Activated CD8-positive, alpha-beta T cell treated with anti-CD3 and anti-CD28 coated beads, Interleukin-2, amount 10 ng/mL, durations not matched to agents 7 days and 5 days (primary cell): ENCODE measurements at regions not wholly inside any gene's neighbourhood (a gene's known extent, or its start where the extent isn't known, plus 50 kb on each side); places are given as distances from the start of the nearest gene placed in this dataset.
"Not testable (repeated sequence)": the region's sequence is repeated elsewhere in the genome, so short reads cannot be mapped to it uniquely, and the experiment has no call there.

Experiments used
- ATAC-seq: fragments of 150-1000 bp; cut with Tn5 transposase; one replicate; pipeline ENCODE4 v1.10.0; 2021; ENCODE audit warnings: moderate library complexity
- CTCF ChIA-PET: fragments of 350-600 bp; sonication (Branson Sonifier 250); formaldehyde crosslinking; loops from one replicate; lab custom pipeline; 2021; ENCODE audit warnings: antibody characterized with exemption; lab: Charles Lee
- POLR2A ChIA-PET: fragments of 350-600 bp; sonication (Branson Sonifier 250); formaldehyde crosslinking; loops from one replicate; lab custom pipeline; 2021; ENCODE audit warnings: antibody characterized with exemption; lab: Charles Lee
- DNase-seq: peaks from one replicate; pipeline ENCODE4 v3.0.0-alpha.2; 2020
- H3K27ac Mint-ChIP-seq: one replicate; pipeline ENCODE4 v1.8.0; 2021; ENCODE audit warnings: mild to moderate bottlenecking, mixed read lengths
- H3K27me3 Mint-ChIP-seq: one replicate; pipeline ENCODE4 v1.8.0; 2021; ENCODE audit warnings: low read depth, mixed read lengths
- H3K36me3 Mint-ChIP-seq: one replicate; pipeline ENCODE4 v1.8.0; 2021; ENCODE audit warnings: low read depth, mixed read lengths
- H3K4me1 Mint-ChIP-seq: one replicate; pipeline ENCODE4 v1.8.0; 2021; ENCODE audit warnings: low read depth, mixed read lengths
- H3K4me3 Mint-ChIP-seq: one replicate; pipeline ENCODE4 v1.8.0; 2021; ENCODE audit warnings: mild to moderate bottlenecking, mixed read lengths
- H3K9me3 Mint-ChIP-seq: one replicate; pipeline ENCODE4 v1.8.0; 2022; ENCODE audit warnings: mixed read lengths; ENCODE audit not compliant: insufficient read depth

DNA sequence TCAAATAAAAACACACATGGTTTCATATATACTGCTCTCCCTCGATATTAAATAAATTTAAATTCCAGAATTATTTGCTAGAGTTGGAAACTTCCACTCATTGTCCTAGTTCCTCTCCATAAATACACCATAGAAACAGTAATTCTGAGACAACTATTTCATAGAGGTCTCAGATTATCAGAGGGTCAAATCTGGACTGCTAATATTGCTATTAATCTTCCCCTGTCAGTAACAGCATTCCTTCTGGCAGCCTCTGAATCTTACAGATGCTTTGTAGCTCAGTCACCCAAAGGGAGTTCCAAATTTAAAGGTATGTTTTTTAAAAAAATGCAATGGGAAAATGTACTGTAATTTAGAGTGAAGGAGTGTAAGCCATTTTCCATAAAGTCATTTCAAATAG, 428.8 kb downstream of the PYDC2 start:
- ChIA-PET POLR2A (no interaction called here), CTCF (no interaction called here)
- no peak for DNase-seq
- no peaks in the 10 kb centered on the region for H3K4me1 Mint-ChIP-seq
- ATAC-seq: no peak
- H3K27ac Mint-ChIP-seq: no peak overlapping the region
- no peaks in the 10 kb centered on the region for H3K9me3 Mint-ChIP-seq
- H3K4me3 Mint-ChIP-seq: no peak overlapping the region
- no peaks in the 10 kb centered on the region for H3K27me3 Mint-ChIP-seq
- H3K36me3 Mint-ChIP-seq: no peaks in the 10 kb centered on the region

DNA sequence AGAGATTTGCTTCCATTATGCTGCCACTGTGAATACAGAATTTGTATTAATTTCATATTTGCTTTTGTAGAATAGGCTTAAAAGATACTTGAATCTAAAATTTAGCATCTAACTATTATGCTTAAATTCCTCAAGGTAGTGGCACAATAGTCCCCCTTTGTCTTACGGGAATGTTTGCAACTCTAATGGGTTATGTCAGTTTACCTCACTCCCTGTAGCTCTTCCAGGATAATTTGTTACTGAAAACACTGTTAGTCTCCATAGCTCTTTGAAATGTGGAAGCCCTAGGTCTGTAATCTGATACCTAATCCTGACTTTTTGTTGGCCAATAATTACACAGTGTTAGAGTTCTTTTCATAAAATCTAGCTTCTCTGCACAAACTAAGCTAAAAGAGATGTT, 433.4 kb downstream of the PYDC2 start:
- DNase-seq: no peak
- CTCF ChIA-PET: no interaction called here
- no peak overlapping the region for H3K4me3 Mint-ChIP-seq
- no peaks in the 10 kb centered on the region for H3K4me1 Mint-ChIP-seq
- H3K27me3 Mint-ChIP-seq: no peaks in the 10 kb centered on the region
- POLR2A ChIA-PET: no interaction called here
- no peaks in the 10 kb centered on the region for H3K9me3 Mint-ChIP-seq
- H3K36me3 Mint-ChIP-seq: no peaks in the 10 kb centered on the region
- no peak overlapping the region for H3K27ac Mint-ChIP-seq
- no peak for ATAC-seq

GRCh38 chr3:191901741-191902140, 440.8 kb downstream of the PYDC2 start:
- no peak for DNase-seq
- Mint-ChIP-seq H3K4me1 (no peaks in the 10 kb centered on the region), H3K36me3 (no peaks in the 10 kb centered on the region), H3K4me3 (no peak overlapping the region), H3K9me3 (no peaks in the 10 kb centered on the region), H3K27ac (no peak overlapping the region), H3K27me3 (no peaks in the 10 kb centered on the region)
- ATAC-seq: no peak
- CTCF ChIA-PET: no interaction called here
- POLR2A ChIA-PET: no interaction called here

DNA sequence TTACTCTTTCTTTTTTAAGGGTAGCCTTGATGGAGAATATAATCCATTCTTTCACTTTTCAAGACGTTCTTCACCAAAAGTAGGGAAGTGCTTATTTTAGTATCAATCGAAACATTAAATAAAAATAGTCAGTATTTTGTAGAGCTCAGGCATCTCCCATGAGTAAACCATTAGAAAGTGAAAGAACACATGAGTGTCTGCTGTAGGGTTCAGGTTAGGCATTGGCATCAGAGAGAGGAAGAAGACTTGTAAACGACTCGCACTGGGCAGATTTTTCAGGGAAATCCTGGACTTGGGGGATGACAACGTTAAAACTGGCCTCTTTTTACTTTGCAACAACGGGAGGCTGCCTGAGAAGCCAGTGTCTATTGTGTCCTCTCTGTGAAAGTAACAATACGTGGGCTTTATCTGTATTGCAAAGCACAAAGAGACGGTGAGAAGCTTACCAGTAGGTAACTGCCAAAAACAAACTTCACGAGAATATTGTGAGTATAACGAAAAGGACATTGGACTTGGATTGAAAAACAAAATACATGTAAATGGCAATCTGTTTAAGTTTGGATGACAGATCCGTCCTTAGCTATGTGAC, 451.7 kb downstream of the PYDC2 start:
- H3K4me3 Mint-ChIP-seq: no peak overlapping the region
- no peak overlapping the region for H3K27ac Mint-ChIP-seq
- peaks cover 5% of the 10 kb centered on the region for H3K9me3 Mint-ChIP-seq
- no peaks in the 10 kb centered on the region for H3K27me3 Mint-ChIP-seq
- POLR2A ChIA-PET: no interaction called here
- ATAC-seq: no peak
- CTCF ChIA-PET: no interaction called here
- H3K4me1 Mint-ChIP-seq: no peaks in the 10 kb centered on the region
- no peak for DNase-seq
- no peaks in the 10 kb centered on the region for H3K36me3 Mint-ChIP-seq

DNA sequence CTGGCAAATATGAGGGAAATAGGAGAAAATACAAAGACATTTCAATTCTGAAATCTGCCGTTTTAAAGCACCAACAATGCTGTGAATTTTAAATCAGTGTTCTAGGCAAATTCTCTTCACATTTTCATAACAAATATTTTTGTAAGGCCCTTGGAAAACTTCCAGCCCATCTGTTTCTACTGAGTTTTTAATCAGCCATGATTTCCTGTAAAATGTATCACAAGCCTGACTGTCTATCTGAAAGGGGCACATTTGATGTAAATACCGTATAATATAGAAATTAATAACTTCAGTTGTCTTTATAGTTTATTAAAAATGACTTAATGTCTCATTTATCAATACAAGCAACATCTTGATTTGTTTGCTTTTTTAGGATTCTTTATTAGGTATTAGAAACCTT, 454.7 kb downstream of the PYDC2 start:
- Mint-ChIP-seq H3K27ac (no peak overlapping the region), H3K4me3 (no peak overlapping the region), H3K9me3 (peaks cover 5% of the 10 kb centered on the region), H3K36me3 (no peaks in the 10 kb centered on the region), H3K4me1 (no peaks in the 10 kb centered on the region), H3K27me3 (no peaks in the 10 kb centered on the region)
- CTCF ChIA-PET: no interaction called here
- ATAC-seq: no peak
- no peak for DNase-seq
- POLR2A ChIA-PET: no interaction called here

DNA sequence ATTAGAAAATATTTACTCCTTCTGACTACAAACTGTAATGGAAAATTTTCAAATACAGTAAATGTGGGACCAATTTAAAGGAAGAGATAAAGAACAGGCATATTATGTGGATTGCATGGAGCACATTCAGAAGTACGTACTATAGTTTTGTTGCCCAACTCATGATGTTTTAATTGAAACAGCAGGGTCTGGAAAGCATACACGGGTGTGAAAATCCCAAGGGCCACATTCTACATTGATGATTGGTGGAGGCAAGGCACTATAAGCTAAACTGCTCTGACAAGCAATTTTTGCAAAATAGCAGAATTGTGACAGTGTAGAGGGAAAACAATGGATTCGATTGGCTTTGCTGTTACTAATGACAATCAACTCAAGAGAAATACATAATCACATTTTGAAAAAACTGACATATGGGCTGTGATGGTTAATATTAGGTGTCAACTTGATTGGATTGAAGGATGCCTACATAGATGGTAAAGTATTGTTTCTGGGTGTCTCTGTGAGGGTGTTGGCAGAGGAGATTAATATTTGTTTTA, 458.6 kb downstream of the PYDC2 start:
- CTCF ChIA-PET: no interaction called here
- POLR2A ChIA-PET: no interaction called here
- H3K9me3 Mint-ChIP-seq: peaks cover 4% of the 10 kb centered on the region
- ATAC-seq (no peak), DNase-seq (no peak)
- H3K4me3 Mint-ChIP-seq: no peak overlapping the region
- H3K4me1 Mint-ChIP-seq: no peaks in the 10 kb centered on the region
- H3K36me3 Mint-ChIP-seq: no peaks in the 10 kb centered on the region
- H3K27ac Mint-ChIP-seq: no peak overlapping the region
- no peaks in the 10 kb centered on the region for H3K27me3 Mint-ChIP-seq

- H3K4me1 Mint-ChIP-seq: no peaks in the 10 kb centered on the region
Observed at GRCh38 chr3:191922570-191922969, 461.6 kb downstream of the PYDC2 start.

GRCh38 chr3:191927183-191927817, 466.3 kb downstream of the PYDC2 start:
- POLR2A ChIA-PET, H3K9me3 Mint-ChIP-seq, H3K36me3 Mint-ChIP-seq, H3K4me3 Mint-ChIP-seq, CTCF ChIA-PET, DNase-seq, H3K4me1 Mint-ChIP-seq, H3K27me3 Mint-ChIP-seq, H3K27ac Mint-ChIP-seq, ATAC-seq: not testable (repeated sequence)

More at GRCh38 chr3:191922570-191922969, 461.6 kb downstream of the PYDC2 start:
- DNase-seq: no peak
- H3K4me3 Mint-ChIP-seq: no peak overlapping the region
- no peaks in the 10 kb centered on the region for H3K9me3 Mint-ChIP-seq
- no peak for ATAC-seq
- no peak overlapping the region for H3K27ac Mint-ChIP-seq
- no peaks in the 10 kb centered on the region for H3K36me3 Mint-ChIP-seq
- H3K27me3 Mint-ChIP-seq: no peaks in the 10 kb centered on the region
- ChIA-PET CTCF (no interaction called here), POLR2A (no interaction called here)

GRCh38 chr3:191927998-191928397, 467.0 kb downstream of the PYDC2 start:
- H3K36me3 Mint-ChIP-seq, H3K4me3 Mint-ChIP-seq, H3K27ac Mint-ChIP-seq, H3K4me1 Mint-ChIP-seq, ATAC-seq, CTCF ChIA-PET, DNase-seq, POLR2A ChIA-PET, H3K9me3 Mint-ChIP-seq, H3K27me3 Mint-ChIP-seq: not testable (repeated sequence)

GRCh38 chr3:191944835-191945234, 483.9 kb downstream of the PYDC2 start:
- H3K9me3 Mint-ChIP-seq: no peaks in the 10 kb centered on the region
- DNase-seq (no peak), ATAC-seq (no peak)
- no peaks in the 10 kb centered on the region for H3K27me3 Mint-ChIP-seq
- H3K4me3 Mint-ChIP-seq: no peak overlapping the region
- H3K27ac Mint-ChIP-seq: no peak overlapping the region
- CTCF ChIA-PET: no interaction called here
- no peaks in the 10 kb centered on the region for H3K4me1 Mint-ChIP-seq
- POLR2A ChIA-PET: no interaction called here
- H3K36me3 Mint-ChIP-seq: no peaks in the 10 kb centered on the region

- H3K27me3 Mint-ChIP-seq: no peaks in the 10 kb centered on the region
- ATAC-seq: no peak
- POLR2A ChIA-PET: no interaction called here
Observed at GRCh38 chr3:191952186-191952585, 491.2 kb downstream of the PYDC2 start.

GRCh38 chr3:191952609-191953008, 491.6 kb downstream of the PYDC2 start:
- Mint-ChIP-seq H3K9me3 (no peaks in the 10 kb centered on the region), H3K27ac (no peak overlapping the region), H3K36me3 (no peaks in the 10 kb centered on the region), H3K4me3 (no peak overlapping the region), H3K4me1 (no peaks in the 10 kb centered on the region), H3K27me3 (no peaks in the 10 kb centered on the region)
- no peak for DNase-seq
- CTCF ChIA-PET: no interaction called here
- ATAC-seq: no peak
- POLR2A ChIA-PET: no interaction called here

More at GRCh38 chr3:191952186-191952585, 491.2 kb downstream of the PYDC2 start:
- CTCF ChIA-PET: no interaction called here
- Mint-ChIP-seq H3K9me3 (no peaks in the 10 kb centered on the region), H3K36me3 (no peaks in the 10 kb centered on the region), H3K4me3 (no peak overlapping the region), H3K4me1 (no peaks in the 10 kb centered on the region), H3K27ac (no peak overlapping the region)
- DNase-seq: no peak
